ENCODE measurements at regions not wholly inside any gene's neighbourhood (a gene's known extent, or its start where the extent isn't known, plus 50 kb on each side); places are given as distances from the start of the nearest gene placed in this dataset.

DNA sequence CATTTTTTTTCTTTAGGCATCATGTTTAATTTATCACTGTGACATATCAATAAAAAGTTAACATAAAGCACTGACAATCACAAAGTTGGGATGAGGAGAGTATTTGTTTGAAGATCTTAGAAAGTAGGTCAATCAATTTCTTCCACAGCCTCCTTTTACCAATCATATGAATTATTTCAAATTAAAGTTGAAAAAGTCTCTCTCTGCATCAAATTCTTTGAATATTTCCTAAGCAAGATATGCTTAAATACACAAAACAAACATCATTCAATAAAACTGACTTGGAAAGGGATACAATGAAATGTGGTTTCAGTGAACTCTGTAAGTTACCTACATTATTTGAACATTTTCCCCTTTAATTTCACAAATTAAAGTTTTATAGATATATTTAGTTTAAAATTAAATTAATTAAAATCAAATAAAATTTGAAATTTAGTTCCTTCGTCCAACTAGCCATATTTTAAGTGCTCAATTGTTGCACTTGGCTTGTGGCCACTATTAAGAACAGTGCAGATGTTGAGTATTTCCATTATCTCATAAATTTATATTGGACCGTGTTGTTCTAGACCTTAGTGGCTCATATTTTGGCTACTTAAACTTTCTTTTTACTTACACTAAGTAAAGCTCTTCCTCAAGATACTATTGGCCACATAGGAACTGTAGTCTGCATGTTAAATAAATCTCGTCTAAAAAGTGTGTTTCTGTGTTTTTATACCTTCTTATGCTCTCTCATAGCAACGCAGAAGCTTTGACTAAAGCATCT, 949.7 kb upstream of the NUDT12 start:
- H3K9me3 ChIP-seq (ENCODE audit: control insufficient read depth in 4 of 4, insufficient read depth in 3 of 4, low read length in 3 of 4) = peaks cover 0 to 4% (median 3%) of the 10 kb centered on the region in 4 donors
- ATAC-seq (ENCODE audit: insufficient read depth, low FRiP score) (no peak), DNase-seq (no peak)
- no peaks in the 10 kb centered on the region for H3K27me3 ChIP-seq (ENCODE audit: control insufficient read depth in 3 of 3, insufficient read depth in 3 of 3, low read length in 2 of 3)
- H3K27ac ChIP-seq (ENCODE audit: low read depth in 1 of 2, low read length in 1 of 2) = no peak overlapping the region
- no peaks in the 10 kb centered on the region for H3K36me3 ChIP-seq (ENCODE audit: control insufficient read depth in 4 of 4, insufficient read depth in 4 of 4, low read length in 4 of 4)
- TF ChIP-seq, protein P1, sequence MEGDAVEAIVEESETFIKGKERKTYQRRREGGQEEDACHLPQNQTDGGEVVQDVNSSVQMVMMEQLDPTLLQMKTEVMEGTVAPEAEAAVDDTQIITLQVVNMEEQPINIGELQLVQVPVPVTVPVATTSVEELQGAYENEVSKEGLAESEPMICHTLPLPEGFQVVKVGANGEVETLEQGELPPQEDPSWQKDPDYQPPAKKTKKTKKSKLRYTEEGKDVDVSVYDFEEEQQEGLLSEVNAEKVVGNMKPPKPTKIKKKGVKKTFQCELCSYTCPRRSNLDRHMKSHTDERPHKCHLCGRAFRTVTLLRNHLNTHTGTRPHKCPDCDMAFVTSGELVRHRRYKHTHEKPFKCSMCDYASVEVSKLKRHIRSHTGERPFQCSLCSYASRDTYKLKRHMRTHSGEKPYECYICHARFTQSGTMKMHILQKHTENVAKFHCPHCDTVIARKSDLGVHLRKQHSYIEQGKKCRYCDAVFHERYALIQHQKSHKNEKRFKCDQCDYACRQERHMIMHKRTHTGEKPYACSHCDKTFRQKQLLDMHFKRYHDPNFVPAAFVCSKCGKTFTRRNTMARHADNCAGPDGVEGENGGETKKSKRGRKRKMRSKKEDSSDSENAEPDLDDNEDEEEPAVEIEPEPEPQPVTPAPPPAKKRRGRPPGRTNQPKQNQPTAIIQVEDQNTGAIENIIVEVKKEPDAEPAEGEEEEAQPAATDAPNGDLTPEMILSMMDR (IDR thresholded peaks at IDR 0.05; ENCODE audit: control extremely low read depth, extremely low read depth) = no peak
- no peak overlapping the region for H3K4me3 ChIP-seq
- H3K4me1 ChIP-seq (ENCODE audit: control insufficient read depth in 5 of 5, insufficient read depth in 5 of 5, low read length in 5 of 5) = no peaks in the 10 kb centered on the region
- no peak overlapping the region for H3K9ac ChIP-seq (ENCODE audit: insufficient read depth in 1 of 2, low read length in 2 of 2)
- WGBS, 2 donors = 55 to 73% methylated on average over 4 of the region's 4 CpGs

DNA sequence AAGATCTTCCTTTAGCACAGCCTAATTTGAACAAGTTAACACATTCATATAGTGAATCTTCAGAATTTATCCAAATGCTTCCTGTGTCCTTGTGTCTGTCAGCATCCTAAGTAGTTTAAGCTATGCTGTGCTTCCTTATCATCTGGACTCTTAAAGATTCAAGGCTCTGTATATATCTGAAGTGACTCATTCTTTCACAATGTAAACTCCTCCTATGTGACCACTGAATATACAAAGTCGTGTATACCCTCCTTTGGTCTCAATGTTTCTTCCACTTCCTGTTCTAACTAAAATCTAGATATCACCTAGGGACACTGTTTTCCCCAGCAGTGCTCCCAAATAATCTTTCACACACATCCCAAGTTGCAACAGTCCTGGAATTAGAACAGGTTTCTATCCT, 935.7 kb upstream of the NUDT12 start:
- Histone ChIP-seq H3K27me3 (ENCODE audit: control insufficient read depth in 3 of 3, insufficient read depth in 3 of 3, low read length in 2 of 3) (no peaks in the 10 kb centered on the region), H3K4me1 (ENCODE audit: control insufficient read depth in 5 of 5, insufficient read depth in 5 of 5, low read length in 5 of 5) (no peaks in the 10 kb centered on the region), H3K27ac (ENCODE audit: low read depth in 1 of 2, low read length in 1 of 2) (no peak overlapping the region), H3K4me3 (no peak overlapping the region), H3K9me3 (ENCODE audit: control insufficient read depth in 4 of 4, insufficient read depth in 3 of 4, low read length in 3 of 4) (no peaks in the 10 kb centered on the region), H3K9ac (ENCODE audit: insufficient read depth in 1 of 2, low read length in 2 of 2) (no peak overlapping the region), H3K36me3 (ENCODE audit: control insufficient read depth in 4 of 4, insufficient read depth in 4 of 4, low read length in 4 of 4) (no peaks in the 10 kb centered on the region)
- WGBS, 2 donors = 30 to 34% methylated on average over 1 of the region's 1 CpG
- no peak for ATAC-seq (ENCODE audit: insufficient read depth, low FRiP score)
- no peak for DNase-seq
- TF ChIP-seq, protein P1 (IDR thresholded peaks at IDR 0.05; ENCODE audit: control extremely low read depth, extremely low read depth) = no peak

DNA sequence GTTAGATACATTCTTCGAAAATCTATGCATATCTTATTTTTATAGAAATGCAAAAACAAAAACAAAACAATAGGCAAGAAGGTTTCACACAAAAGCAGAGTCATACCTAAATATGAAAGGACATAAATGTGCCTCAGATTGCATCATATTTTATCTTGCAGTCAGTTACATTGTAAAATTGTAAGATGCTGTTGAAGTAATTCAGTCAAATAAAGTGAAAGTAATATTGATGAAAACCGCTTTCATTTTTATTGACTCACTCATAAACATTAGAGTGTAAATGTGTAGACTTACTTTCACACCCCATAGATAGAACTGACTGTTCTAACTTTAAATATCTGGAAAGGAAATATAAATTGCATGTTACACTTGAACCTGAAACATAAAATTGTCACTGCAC, 931.5 kb upstream of the NUDT12 start:
- no peaks in the 10 kb centered on the region for H3K27me3 ChIP-seq (ENCODE audit: control insufficient read depth in 3 of 3, insufficient read depth in 3 of 3, low read length in 2 of 3)
- H3K9me3 ChIP-seq (ENCODE audit: control insufficient read depth in 4 of 4, insufficient read depth in 3 of 4, low read length in 3 of 4) = no peaks in the 10 kb centered on the region
- no peaks in the 10 kb centered on the region for H3K4me1 ChIP-seq (ENCODE audit: control insufficient read depth in 5 of 5, insufficient read depth in 5 of 5, low read length in 5 of 5)
- no peak overlapping the region for H3K9ac ChIP-seq (ENCODE audit: insufficient read depth in 1 of 2, low read length in 2 of 2)
- no peak for ATAC-seq (ENCODE audit: insufficient read depth, low FRiP score)
- DNase-seq = no peak
- TF ChIP-seq, protein P1 (IDR thresholded peaks at IDR 0.05; ENCODE audit: control extremely low read depth, extremely low read depth) = no peak
- no peaks in the 10 kb centered on the region for H3K36me3 ChIP-seq (ENCODE audit: control insufficient read depth in 4 of 4, insufficient read depth in 4 of 4, low read length in 4 of 4)
- no peak overlapping the region for H3K27ac ChIP-seq (ENCODE audit: low read depth in 1 of 2, low read length in 1 of 2)
- WGBS, 2 donors = 89 to 90% methylated on average over 2 of the region's 2 CpGs
- H3K4me3 ChIP-seq = no peak overlapping the region

DNA sequence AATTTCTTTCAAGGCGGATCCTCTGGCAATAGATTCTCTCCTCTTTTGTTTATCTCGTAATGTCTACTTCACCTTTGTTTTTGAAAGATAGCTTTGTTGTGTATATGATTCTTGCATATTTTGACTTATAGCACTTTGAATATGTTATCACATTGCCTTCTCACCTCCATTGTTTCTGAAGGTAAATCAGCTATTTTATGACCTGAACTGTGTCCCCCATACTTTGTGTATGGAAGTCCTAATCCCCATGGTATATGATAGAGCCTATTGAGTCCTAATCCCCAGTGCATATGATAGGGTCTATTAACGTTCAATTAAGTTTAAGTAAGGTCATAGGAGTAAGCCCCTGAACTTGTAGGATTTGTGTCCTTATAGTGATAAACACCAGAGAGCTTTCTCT, 910.2 kb upstream of the NUDT12 start:
- TF ChIP-seq, protein P1 (IDR thresholded peaks at IDR 0.05; ENCODE audit: control extremely low read depth, extremely low read depth) = no peak
- 87 to 89% methylated on average over 3 of the region's 3 CpGs for WGBS, 2 donors
- no peak overlapping the region for H3K4me3 ChIP-seq
- no peak overlapping the region for H3K9ac ChIP-seq (ENCODE audit: insufficient read depth in 1 of 2, low read length in 2 of 2)
- peaks cover 0 to 8% (median 2%) of the 10 kb centered on the region in 4 donors for H3K9me3 ChIP-seq (ENCODE audit: control insufficient read depth in 4 of 4, insufficient read depth in 3 of 4, low read length in 3 of 4)
- H3K4me1 ChIP-seq (ENCODE audit: control insufficient read depth in 5 of 5, insufficient read depth in 5 of 5, low read length in 5 of 5) = no peaks in the 10 kb centered on the region
- no peaks in the 10 kb centered on the region for H3K27me3 ChIP-seq (ENCODE audit: control insufficient read depth in 3 of 3, insufficient read depth in 3 of 3, low read length in 2 of 3)
- DNase-seq (no peak), ATAC-seq (ENCODE audit: insufficient read depth, low FRiP score) (no peak)
- H3K36me3 ChIP-seq (ENCODE audit: control insufficient read depth in 4 of 4, insufficient read depth in 4 of 4, low read length in 4 of 4) = no peaks in the 10 kb centered on the region
- no peak overlapping the region for H3K27ac ChIP-seq (ENCODE audit: low read depth in 1 of 2, low read length in 1 of 2)
